ENCODE measurements at regions not wholly inside any gene's neighbourhood (a gene's known extent, or its start where the extent isn't known, plus 50 kb on each side); places are given as distances from the start of the nearest gene placed in this dataset.

- FAIRE-seq, result no peak
- Histone ChIP-seq H3K27ac (ENCODE audit: extremely low read depth, low read depth, low read length) (no peak overlapping the region), H3K4me1 (replicated peaks in 1 of 2; ENCODE audit: control insufficient read depth in 2 of 2, insufficient read depth in 2 of 2, low read length in 2 of 2) (peaks cover 0 to 21% of the 10 kb centered on the region in 2 experiments; a peak in 1 of 5 replicates), H3K9me3 (replicated peaks; ENCODE audit: control insufficient read depth, insufficient read depth, low read depth, low read length) (no peaks in the 10 kb centered on the region), H4K20me1 (replicated peaks; ENCODE audit: control insufficient read depth, insufficient read depth, low read length) (no peaks in the 10 kb centered on the region), H3K36me3 (ENCODE audit: control insufficient read depth, insufficient read depth, low read length) (no peaks in the 10 kb centered on the region), H3K27me3 (ENCODE audit: control insufficient read depth in 2 of 2, insufficient read depth in 2 of 2, low read length in 2 of 2) (peaks cover 31 to 39% of the 10 kb centered on the region in 2 experiments; a peak in 4 of 5 replicates), H2AFZ (ENCODE audit: low read depth, low read length) (no peak overlapping the region), H3K4me2 (ENCODE audit: insufficient read depth, low read length) (no peak overlapping the region), H3K9me1 (ENCODE audit: control insufficient read depth, insufficient read depth, low read length) (no peaks in the 10 kb centered on the region), H3K79me2 (ENCODE audit: control insufficient read depth, insufficient read depth, low read length) (no peaks in the 10 kb centered on the region), H3K4me3 (no peak overlapping the region), H3K9ac (ENCODE audit: insufficient read depth in 1 of 2, low read depth in 2 of 2, low read length in 2 of 2) (no peak overlapping the region)
- BruUV-seq (replicated peaks), result no TSS peak
- WGBS (ENCODE audit: insufficient coverage, low coverage, missing lambda C conversion rate), result 2% methylated on average over 17 of the region's 17 CpGs
- intact Hi-C loops (cut with micrococcal nuclease), result no loop called here
- no peak for ATAC-seq
- TF ChIP-seq RUNX1 (IDR thresholded peaks at IDR 0.05; ENCODE audit: low read depth), result no peak
- no peak for TF ChIP-seq ZNF212 (CRISPR knock-in tag; IDR thresholded peaks at IDR 0.05)
- TF ChIP-seq ZNF134 (CRISPR knock-in tag; conservative IDR thresholded peaks at IDR 0.05), result no peak
- TF ChIP-seq RREB1 (CRISPR knock-in tag; IDR thresholded peaks at IDR 0.05), result no peak
- TF ChIP-seq COPS2 (conservative IDR thresholded peaks at IDR 0.05), result no peak
- TF ChIP-seq SLC30A9 (CRISPR knock-in tag; IDR thresholded peaks at IDR 0.05), result no peak
- TF ChIP-seq GATAD2A (IDR thresholded peaks at IDR 0.05), result no peak
- no peak for TF ChIP-seq CHCHD3 (CRISPR knock-in tag; IDR thresholded peaks at IDR 0.05)
- TF ChIP-seq NFE2 (IDR thresholded peaks at IDR 0.05; ENCODE audit: low read depth), result no peak
- TF ChIP-seq HINFP (tag; conservative IDR thresholded peaks at IDR 0.05; ENCODE audit: low read depth), result no peak
- no peak for TF ChIP-seq SETDB1 (IDR thresholded peaks at IDR 0.05; ENCODE audit: low read length)
- TF ChIP-seq RAD51 (IDR thresholded peaks at IDR 0.05; ENCODE audit: borderline replicate concordance, low read depth), result no peak
- no peak for TF ChIP-seq SMARCA4 (IDR thresholded peaks at IDR 0.05)
- no peak for TF ChIP-seq RHOXF2B (CRISPR knock-in tag; conservative IDR thresholded peaks at IDR 0.05)
- no peak for TF ChIP-seq MAFG (tag; conservative IDR thresholded peaks at IDR 0.05)
- no peak for TF ChIP-seq NRF1 (conservative IDR thresholded peaks at IDR 0.05 in 1 of 2, IDR thresholded peaks at IDR 0.05 in 1 of 2)
- ChIA-PET CTCF (ENCODE audit: low intra/inter-chr PET ratio) (no interaction called here), POLR2A (no interaction called here)
- in situ Hi-C loops (cut with MboI), result no loop called here
- no peak for DNase-seq (ENCODE audit: extremely low read depth in 1 of 4, low spot score in 3 of 4)
These were observed 71.6 kb downstream of the ASCL4 start for GRCh38 chr12:107845980-107846659.

Data from K562 (cell line).